HCT116 (cell line): ENCODE measurements at regions not wholly inside any gene's neighbourhood (a gene's known extent, or its start where the extent isn't known, plus 50 kb on each side); places are given as distances from the start of the nearest gene placed in this dataset.

Experiments
- ATAC-seq: fragments of 200-7000 bp; cut with Tn5 transposase; 2 replicates; pipeline ENCODE4 v1.9.1; 2020; ENCODE audit warnings: mild to moderate bottlenecking, moderate library complexity
- BruUV-seq: library from RNA; stranded (reverse); fragments of 400-500 nt; replicated peaks from 2 replicates; lab custom pipeline; 2021; lab: Mats Ljungman, UMichigan
- CTCF ChIA-PET: fragments of 300-600 bp; sonication (Branson Sonifier 250); formaldehyde crosslinking; loops from one replicate; lab custom pipeline; 2021; ENCODE audit warnings: antibody characterized with exemption; lab: Charles Lee
- POLR2A ChIA-PET: fragments of 300-600, 350-600 bp; sonication (Branson Sonifier 250); formaldehyde crosslinking; loops from one replicate; lab custom pipeline; 2021; ENCODE audit warnings: antibody characterized with exemption; lab: Charles Lee
- RAD21 ChIA-PET, 2 experiments: fragments of 300-600 bp; sonication (Branson Sonifier 250); formaldehyde crosslinking; loops; one replicate each; lab custom pipeline; 2023; ENCODE audit warnings: low total read pairs in 2 of 2; ENCODE audit not compliant: uncharacterized antibody in 2 of 2, unreplicated experiment in 2 of 2, low non-redundant PET in 1 of 2; lab: Charles Lee
- DNase-seq: peaks from one replicate; pipeline ENCODE4 v3.0.0-alpha.2; 2010; ENCODE audit warnings: low read depth, low spot score
- H2AFZ ChIP-seq: fragments of 200-600 bp; shearing (Covaris generic), sonication (generic); 2 replicates; pipeline ENCODE4 v1.6.1; 2017; ENCODE audit warnings: low read depth, mixed run types, mixed read lengths, antibody characterized with exemption, low read length; ENCODE audit not compliant: poor library complexity, severe bottlenecking
- H3K27ac ChIP-seq: 2 replicates; pipeline ENCODE4 v1.5.1; 2012; ENCODE audit warnings: low read depth, low read length
- H3K27me3 ChIP-seq: fragments of 200-600 bp; sonication (generic); 2 replicates; pipeline ENCODE4 v1.6.1; 2016; ENCODE audit warnings: mixed run types, low read length, mixed read lengths; ENCODE audit not compliant: insufficient read depth
- H3K36me3 ChIP-seq, 2 experiments: fragments of 200-500 bp in 1 of 2; fragments of 200-600 bp in 1 of 2; sonication (Bioruptor generic) in 1 of 2; sonication (generic) in 1 of 2; 2 replicates each; pipeline versions ENCODE4 v1.5.1 to v1.6.1; 2014 to 2016; ENCODE audit warnings: low read length in 2 of 2, inconsistent platforms in 1 of 2, mixed read lengths in 1 of 2, mixed run types in 1 of 2; ENCODE audit not compliant: insufficient read depth in 2 of 2, control insufficient read depth in 1 of 2
- H3K4me1 ChIP-seq, 2 experiments: fragments of 200-600 bp in 1 of 2; sonication (generic) in 1 of 2; 2 replicates each; pipeline versions ENCODE4 v1.5.1 to v1.6.1; 2012 to 2017; ENCODE audit warnings: low read length in 2 of 2, inconsistent platforms in 1 of 2, mild to moderate bottlenecking in 1 of 2, mixed read lengths in 1 of 2, mixed run types in 1 of 2, moderate library complexity in 1 of 2; ENCODE audit not compliant: insufficient read depth in 2 of 2, control insufficient read depth in 1 of 2
- H3K4me2 ChIP-seq: fragments of 200-600 bp; sonication (generic); 2 replicates; pipeline ENCODE4 v1.6.1; 2017; ENCODE audit warnings: mixed run types, low read length, mixed read lengths
- H3K4me3 ChIP-seq, 2 experiments: fragments of 200-600 bp in 1 of 2; sonication (generic) in 1 of 2; replicated peaks in 1 of 2; 2 replicates each; pipeline ENCODE4 v1.5.1; 2011 to 2016; ENCODE audit warnings: low read length in 2 of 2, control low read depth in 1 of 2, low read depth in 1 of 2, mild to moderate bottlenecking in 1 of 2, mixed read lengths in 1 of 2, mixed run types in 1 of 2
- H3K79me2 ChIP-seq: fragments of 200-600 bp; sonication (generic); 2 replicates; pipeline ENCODE4 v1.6.1; 2017; ENCODE audit warnings: mild to moderate bottlenecking, mixed run types, low read length, moderate library complexity, mixed read lengths; ENCODE audit not compliant: insufficient read depth
- H3K9ac ChIP-seq: fragments of 200-600 bp; sonication (generic); 2 replicates; pipeline ENCODE4 v1.6.1; 2016; ENCODE audit warnings: low read length, mixed read lengths
- H3K9me2 ChIP-seq: fragments of 200-600 bp; sonication (generic), shearing (Covaris generic); 2 replicates; pipeline ENCODE4 v1.6.1; 2017; ENCODE audit warnings: mixed run types, mild to moderate bottlenecking, moderate library complexity; ENCODE audit not compliant: insufficient read depth
- H3K9me3 ChIP-seq, 2 experiments: fragments of 200-500 bp in 1 of 2; fragments of 200-600 bp in 1 of 2; sonication (Bioruptor generic) in 1 of 2; sonication (generic) in 1 of 2; 2 replicates each; pipeline ENCODE4 v1.6.1; 2014 to 2017; ENCODE audit warnings: low read length in 2 of 2, mixed read lengths in 2 of 2, inconsistent platforms in 1 of 2, low read depth in 1 of 2, mild to moderate bottlenecking in 1 of 2, mixed run types in 1 of 2, moderate library complexity in 1 of 2; ENCODE audit not compliant: control insufficient read depth in 1 of 2, insufficient read depth in 1 of 2
- H4K20me1 ChIP-seq: fragments of 200-600 bp; sonication (generic), shearing (Covaris generic); 2 replicates; pipeline ENCODE4 v1.6.1; 2017; ENCODE audit warnings: mixed run types, mild to moderate bottlenecking, moderate library complexity; ENCODE audit not compliant: insufficient read depth
- CBX3 ChIP-seq: IDR thresholded peaks from 2 replicates; pipeline ENCODE4 v1.6.1; 2012; ENCODE audit warnings: low read depth
- CEBPB ChIP-seq: IDR thresholded peaks from 2 replicates; pipeline ENCODE4 v1.6.1; 2012; ENCODE audit warnings: low read depth
- EGR1 ChIP-seq: IDR thresholded peaks from 2 replicates; pipeline ENCODE4 v1.6.1; 2012; ENCODE audit warnings: low read depth
- EZH2 ChIP-seq: fragments of 200-600 bp; sonication (generic); IDR thresholded peaks from 2 replicates; pipeline ENCODE4 v1.6.1; 2017; ENCODE audit warnings: antibody characterized with exemption, mixed run types
- FOSL1 ChIP-seq: IDR thresholded peaks from 2 replicates; pipeline ENCODE4 v1.6.1; 2012; ENCODE audit warnings: low read depth
- JUND ChIP-seq: IDR thresholded peaks from 2 replicates; pipeline ENCODE4 v1.6.1; 2012
- POLR2A ChIP-seq: IDR thresholded peaks from 2 replicates; pipeline ENCODE4 v1.7.0; 2011; ENCODE audit warnings: borderline replicate concordance; ENCODE audit not compliant: insufficient read depth, insufficient read length; ENCODE audit errors: extremely low read depth
- POLR2AphosphoS5 ChIP-seq: IDR thresholded peaks from 2 replicates; pipeline ENCODE4 v1.6.1; 2011; ENCODE audit warnings: mild to moderate bottlenecking, low read depth, low read length, moderate library complexity
- RAD21 ChIP-seq: IDR thresholded peaks from 2 replicates; pipeline ENCODE4 v1.6.1; 2012; ENCODE audit warnings: low read depth, mild to moderate bottlenecking
- SIN3A ChIP-seq: IDR thresholded peaks from 2 replicates; pipeline ENCODE4 v1.6.1; 2012; ENCODE audit warnings: low read depth
- SRF ChIP-seq: IDR thresholded peaks from 2 replicates; pipeline ENCODE4 v1.6.1; 2012; ENCODE audit warnings: low read depth
- TCF7L2 ChIP-seq: IDR thresholded peaks from 2 replicates; pipeline ENCODE4 v1.7.0; 2011; ENCODE audit warnings: borderline replicate concordance, inconsistent platforms; ENCODE audit not compliant: insufficient read depth, insufficient read length; ENCODE audit errors: extremely low read depth
- ZNF274 ChIP-seq: fragments of 200-500 bp; sonication (Bioruptor generic); IDR thresholded peaks from 2 replicates; pipeline ENCODE4 v1.6.1; 2014; ENCODE audit warnings: mild to moderate bottlenecking, low read depth, low read length, inconsistent platforms
- intact Hi-C: fragments of 100-400 bp; cut with micrococcal nuclease; formaldehyde crosslinking; loops from 2 replicates; pipeline ENCODE4 v1.10.0; 2022
- TF ChIP-seq, protein P1 (sequence below): IDR thresholded peaks from 2 replicates; pipeline ENCODE4 v1.6.1; 2012
- TF ChIP-seq, protein P2 (sequence below), 3 experiments: fragments of 200-600 bp in 1 of 3; sonication (generic) in 1 of 3; IDR thresholded peaks in 2 of 3; conservative IDR thresholded peaks in 1 of 3; 2 replicates each; pipeline ENCODE4 v1.5.1; 2012 to 2017; ENCODE audit warnings: low read depth in 2 of 3, low read length in 2 of 3, antibody characterized with exemption in 1 of 3, borderline replicate concordance in 1 of 3, control low read depth in 1 of 3, mild to moderate bottlenecking in 1 of 3, mixed read lengths in 1 of 3, mixed run types in 1 of 3, moderate library complexity in 1 of 3; ENCODE audit not compliant: insufficient read depth in 1 of 3
- TF ChIP-seq, protein P3 (sequence below): IDR thresholded peaks from 2 replicates; pipeline ENCODE4 v1.6.1; 2012; ENCODE audit warnings: low read depth
- TF ChIP-seq, protein P4 (sequence below): IDR thresholded peaks from 2 replicates; pipeline ENCODE4 v1.6.1; 2012

DNA sequence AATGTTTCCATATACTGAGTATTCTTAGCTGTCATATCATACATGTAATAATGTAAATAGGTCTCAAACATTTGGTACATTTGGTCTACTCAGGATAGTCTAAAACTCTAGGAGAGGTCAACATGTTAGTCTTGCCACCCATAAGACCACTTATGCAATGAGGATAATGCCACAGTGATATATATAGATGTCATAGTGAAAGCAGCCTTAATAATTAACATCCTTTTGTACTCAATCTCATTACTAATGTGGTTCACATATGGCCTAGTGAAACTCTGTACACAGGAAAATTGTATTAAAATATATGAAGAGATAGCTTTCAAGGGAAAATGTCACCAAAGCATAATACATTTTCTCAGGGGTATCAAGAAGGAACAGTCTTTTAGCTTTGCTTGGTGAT lies 577.9 kb downstream of the TFAP2B start:
- Histone ChIP-seq H3K4me3 (no peak overlapping the region), H3K4me1 (no peaks in the 10 kb centered on the region), H3K4me2 (no peak overlapping the region), H4K20me1 (no peaks in the 10 kb centered on the region), H3K27ac (no peak overlapping the region), H3K79me2 (no peaks in the 10 kb centered on the region), H3K9me3 (peaks cover 0 to 23% of the 10 kb centered on the region in 2 experiments; a peak in 2 of 4 replicates), H3K27me3 (no peaks in the 10 kb centered on the region), H3K36me3 (no peaks in the 10 kb centered on the region), H3K9me2 (no peaks in the 10 kb centered on the region), H2AFZ (no peak overlapping the region), H3K9ac (no peak overlapping the region)
- RAD21 ChIA-PET, result no interaction called here
- DNase-seq, result no peak
- no peak for ATAC-seq
- POLR2A ChIA-PET, result no interaction called here
- intact Hi-C loops, result no loop called here
- TF ChIP-seq POLR2A (no peak), EZH2 (no peak), JUND (no peak), FOSL1 (no peak), POLR2AphosphoS5 (no peak), EGR1 (no peak), ZNF274 (no peak), TCF7L2 (no peak), RAD21 (no peak), SIN3A (no peak), CEBPB (no peak), CBX3 (no peak), SRF (no peak)
- TF ChIP-seq, protein P1, sequence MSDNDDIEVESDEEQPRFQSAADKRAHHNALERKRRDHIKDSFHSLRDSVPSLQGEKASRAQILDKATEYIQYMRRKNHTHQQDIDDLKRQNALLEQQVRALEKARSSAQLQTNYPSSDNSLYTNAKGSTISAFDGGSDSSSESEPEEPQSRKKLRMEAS, result no peak
- TF ChIP-seq, protein P2, sequence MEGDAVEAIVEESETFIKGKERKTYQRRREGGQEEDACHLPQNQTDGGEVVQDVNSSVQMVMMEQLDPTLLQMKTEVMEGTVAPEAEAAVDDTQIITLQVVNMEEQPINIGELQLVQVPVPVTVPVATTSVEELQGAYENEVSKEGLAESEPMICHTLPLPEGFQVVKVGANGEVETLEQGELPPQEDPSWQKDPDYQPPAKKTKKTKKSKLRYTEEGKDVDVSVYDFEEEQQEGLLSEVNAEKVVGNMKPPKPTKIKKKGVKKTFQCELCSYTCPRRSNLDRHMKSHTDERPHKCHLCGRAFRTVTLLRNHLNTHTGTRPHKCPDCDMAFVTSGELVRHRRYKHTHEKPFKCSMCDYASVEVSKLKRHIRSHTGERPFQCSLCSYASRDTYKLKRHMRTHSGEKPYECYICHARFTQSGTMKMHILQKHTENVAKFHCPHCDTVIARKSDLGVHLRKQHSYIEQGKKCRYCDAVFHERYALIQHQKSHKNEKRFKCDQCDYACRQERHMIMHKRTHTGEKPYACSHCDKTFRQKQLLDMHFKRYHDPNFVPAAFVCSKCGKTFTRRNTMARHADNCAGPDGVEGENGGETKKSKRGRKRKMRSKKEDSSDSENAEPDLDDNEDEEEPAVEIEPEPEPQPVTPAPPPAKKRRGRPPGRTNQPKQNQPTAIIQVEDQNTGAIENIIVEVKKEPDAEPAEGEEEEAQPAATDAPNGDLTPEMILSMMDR (IDR thresholded peaks at IDR 0.05 in 2 of 3, conservative IDR thresholded peaks at IDR 0.05 in 1 of 3; ENCODE audit: borderline replicate concordance in 1 of 3, insufficient read depth in 1 of 3, low read depth in 2 of 3, low read length in 2 of 3), result no peak
- TF ChIP-seq, protein P3, sequence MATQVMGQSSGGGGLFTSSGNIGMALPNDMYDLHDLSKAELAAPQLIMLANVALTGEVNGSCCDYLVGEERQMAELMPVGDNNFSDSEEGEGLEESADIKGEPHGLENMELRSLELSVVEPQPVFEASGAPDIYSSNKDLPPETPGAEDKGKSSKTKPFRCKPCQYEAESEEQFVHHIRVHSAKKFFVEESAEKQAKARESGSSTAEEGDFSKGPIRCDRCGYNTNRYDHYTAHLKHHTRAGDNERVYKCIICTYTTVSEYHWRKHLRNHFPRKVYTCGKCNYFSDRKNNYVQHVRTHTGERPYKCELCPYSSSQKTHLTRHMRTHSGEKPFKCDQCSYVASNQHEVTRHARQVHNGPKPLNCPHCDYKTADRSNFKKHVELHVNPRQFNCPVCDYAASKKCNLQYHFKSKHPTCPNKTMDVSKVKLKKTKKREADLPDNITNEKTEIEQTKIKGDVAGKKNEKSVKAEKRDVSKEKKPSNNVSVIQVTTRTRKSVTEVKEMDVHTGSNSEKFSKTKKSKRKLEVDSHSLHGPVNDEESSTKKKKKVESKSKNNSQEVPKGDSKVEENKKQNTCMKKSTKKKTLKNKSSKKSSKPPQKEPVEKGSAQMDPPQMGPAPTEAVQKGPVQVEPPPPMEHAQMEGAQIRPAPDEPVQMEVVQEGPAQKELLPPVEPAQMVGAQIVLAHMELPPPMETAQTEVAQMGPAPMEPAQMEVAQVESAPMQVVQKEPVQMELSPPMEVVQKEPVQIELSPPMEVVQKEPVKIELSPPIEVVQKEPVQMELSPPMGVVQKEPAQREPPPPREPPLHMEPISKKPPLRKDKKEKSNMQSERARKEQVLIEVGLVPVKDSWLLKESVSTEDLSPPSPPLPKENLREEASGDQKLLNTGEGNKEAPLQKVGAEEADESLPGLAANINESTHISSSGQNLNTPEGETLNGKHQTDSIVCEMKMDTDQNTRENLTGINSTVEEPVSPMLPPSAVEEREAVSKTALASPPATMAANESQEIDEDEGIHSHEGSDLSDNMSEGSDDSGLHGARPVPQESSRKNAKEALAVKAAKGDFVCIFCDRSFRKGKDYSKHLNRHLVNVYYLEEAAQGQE, result no peak
- TF ChIP-seq, protein P4, sequence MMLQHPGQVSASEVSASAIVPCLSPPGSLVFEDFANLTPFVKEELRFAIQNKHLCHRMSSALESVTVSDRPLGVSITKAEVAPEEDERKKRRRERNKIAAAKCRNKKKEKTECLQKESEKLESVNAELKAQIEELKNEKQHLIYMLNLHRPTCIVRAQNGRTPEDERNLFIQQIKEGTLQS, result no peak
- BruUV-seq, result no TSS peak
- CTCF ChIA-PET, result no interaction called here
